Neuronal stem cell (in vitro differentiated cells): ENCODE measurements at regions not wholly inside any gene's neighbourhood (a gene's known extent, or its start where the extent isn't known, plus 50 kb on each side); places are given as distances from the start of the nearest gene placed in this dataset.

Source experiments
- DNase-seq: peaks from one replicate; pipeline ENCODE4 v3.0.0-alpha.2; 2013; ENCODE audit warnings: low spot score
- H2AFZ ChIP-seq: one replicate; pipeline ENCODE4 v1.6.1; 2013; ENCODE audit warnings: mild to moderate bottlenecking, low read length, inconsistent platforms
- H2AK5ac ChIP-seq: 2 replicates; pipeline ENCODE4 v1.6.1; 2013; ENCODE audit warnings: low read depth, mild to moderate bottlenecking, inconsistent platforms, low read length, moderate library complexity, mixed read lengths
- H2BK120ac ChIP-seq: 2 replicates; pipeline ENCODE4 v1.6.1; 2013; ENCODE audit warnings: low read depth, mild to moderate bottlenecking, inconsistent platforms, low read length, moderate library complexity, mixed read lengths
- H2BK12ac ChIP-seq: one replicate; pipeline ENCODE4 v1.6.1; 2013; ENCODE audit warnings: low read length, inconsistent platforms
- H2BK15ac ChIP-seq: 2 replicates; pipeline ENCODE4 v1.6.1; 2013; ENCODE audit warnings: mild to moderate bottlenecking, low read length, inconsistent platforms, mixed read lengths
- H2BK5ac ChIP-seq: one replicate; pipeline ENCODE4 v1.6.1; 2013; ENCODE audit warnings: inconsistent platforms, mild to moderate bottlenecking, low read length, moderate library complexity
- H3K14ac ChIP-seq: one replicate; pipeline ENCODE4 v1.6.1; 2013; ENCODE audit warnings: low read length, inconsistent platforms
- H3K18ac ChIP-seq: 2 replicates; pipeline ENCODE4 v1.6.1; 2013; ENCODE audit warnings: low read length, inconsistent platforms
- H3K23ac ChIP-seq: 2 replicates; pipeline ENCODE4 v1.6.1; 2013; ENCODE audit warnings: low read depth, mild to moderate bottlenecking, mixed read lengths, low read length, inconsistent platforms; ENCODE audit not compliant: poor library complexity
- H3K27ac ChIP-seq: replicated peaks from 3 replicates; pipeline ENCODE4 v1.5.1; 2013; ENCODE audit warnings: low read length, inconsistent platforms
- H3K27me3 ChIP-seq, 3 experiments: 2 replicates each; pipeline ENCODE4 v1.6.1; 2013; ENCODE audit warnings: low read length in 3 of 3, mild to moderate bottlenecking in 2 of 3, inconsistent platforms in 1 of 3, low read depth in 1 of 3, mixed read lengths in 1 of 3, moderate library complexity in 1 of 3; ENCODE audit not compliant: control insufficient read depth in 3 of 3, insufficient read depth in 3 of 3
- H3K36me3 ChIP-seq, 2 donors: replicated peaks in 1 of 2; 2 replicates each; pipeline ENCODE4 v1.6.1; 2013; ENCODE audit warnings: low read length in 2 of 2; ENCODE audit not compliant: control insufficient read depth in 2 of 2, insufficient read depth in 2 of 2
- H3K4ac ChIP-seq: 2 replicates; pipeline ENCODE4 v1.6.1; 2013; ENCODE audit warnings: inconsistent platforms, mild to moderate bottlenecking, low read length, moderate library complexity
- H3K4me1 ChIP-seq, 2 donors: 1 replicate in 1 of 2; 2 replicates in 1 of 2; pipeline ENCODE4 v1.6.1; 2013; ENCODE audit warnings: low read length in 2 of 2, low read depth in 1 of 2; ENCODE audit not compliant: control insufficient read depth in 2 of 2, insufficient read depth in 1 of 2
- H3K4me2 ChIP-seq: one replicate; pipeline ENCODE4 v1.6.1; 2013; ENCODE audit warnings: mild to moderate bottlenecking, low read length, inconsistent platforms; ENCODE audit not compliant: insufficient read depth, poor library complexity, severe bottlenecking
- H3K4me3 ChIP-seq, 2 donors: 2 replicates each; pipeline ENCODE4 v1.5.1; 2013; ENCODE audit warnings: low read length in 2 of 2, mild to moderate bottlenecking in 2 of 2, inconsistent platforms in 1 of 2, moderate library complexity in 1 of 2
- H3K79me1 ChIP-seq: one replicate; pipeline ENCODE4 v1.6.1; 2013; ENCODE audit warnings: low read depth, mild to moderate bottlenecking, inconsistent platforms, low read length, moderate library complexity
- H3K9ac ChIP-seq: one replicate; pipeline ENCODE4 v1.6.1; 2013; ENCODE audit warnings: mild to moderate bottlenecking, low read depth, low read length, inconsistent platforms; ENCODE audit not compliant: poor library complexity
- H3K9me3 ChIP-seq, 2 donors: replicated peaks in 1 of 2; 2 replicates each; pipeline versions ENCODE3 to v1.6.1; 2013; ENCODE audit warnings: low read length in 2 of 2, mild to moderate bottlenecking in 2 of 2, inconsistent platforms in 1 of 2, low read depth in 1 of 2, mixed read lengths in 1 of 2, moderate library complexity in 1 of 2; ENCODE audit not compliant: control insufficient read depth in 2 of 2, insufficient read depth in 1 of 2
- H4K8ac ChIP-seq: one replicate; pipeline ENCODE4 v1.6.1; 2013; ENCODE audit warnings: low read depth, mild to moderate bottlenecking, inconsistent platforms, low read length, moderate library complexity
- H4K91ac ChIP-seq: one replicate; pipeline ENCODE4 v1.6.1; 2013; ENCODE audit warnings: low read length, low read depth, mild to moderate bottlenecking, inconsistent platforms; ENCODE audit not compliant: poor library complexity
- WGBS, 2 donors: extraction: QIAGEN DNeasy Blood & Tissue Kit; methylation state at CpG; one replicate each; pipeline ENCODE4 v1.1.7; 2013; ENCODE audit warnings: missing lambda C conversion rate in 2 of 2, mixed read lengths in 1 of 2; ENCODE audit not compliant: insufficient read length in 2 of 2, insufficient replicate concordance in 1 of 2; ENCODE audit errors: extremely low coverage in 2 of 2; 5-methylcytosine and 5-hydroxymethylcytosine counted together

GRCh38 chr2:239820836-239821693 is 204.1 kb downstream of the NDUFA10 start:
- H3K27me3 ChIP-seq: no peaks in the 10 kb centered on the region
- no peak overlapping the region for H2BK12ac ChIP-seq
- no peak overlapping the region for H4K8ac ChIP-seq
- H3K79me1 ChIP-seq: no peaks in the 10 kb centered on the region
- no peak overlapping the region for H2BK15ac ChIP-seq
- H3K4me2 ChIP-seq: no peak overlapping the region
- no peaks in the 10 kb centered on the region for H3K36me3 ChIP-seq
- peaks cover 0 to 8% of the 10 kb centered on the region in 2 donors for H3K4me1 ChIP-seq
- H2AFZ ChIP-seq: no peak overlapping the region
- WGBS, 2 donors: no CpG with 5 or more reads among the region's 16 CpGs
- H3K4me3 ChIP-seq: no peak overlapping the region
- no peak overlapping the region for H3K14ac ChIP-seq
- no peak overlapping the region for H2BK5ac ChIP-seq
- peak overlapping the region; percentile 46 for H3K9ac ChIP-seq
- no peak overlapping the region for H3K27ac ChIP-seq
- H3K18ac ChIP-seq: peak overlapping the region; percentile 54
- H3K9me3 ChIP-seq: peaks cover 0 to 2% of the 10 kb centered on the region in 2 donors
- peak overlapping the region; percentile 13 for H2AK5ac ChIP-seq
- H3K4ac ChIP-seq: no peak overlapping the region
- no peak overlapping the region for H2BK120ac ChIP-seq
- peak overlapping the region; percentile 23 for H3K23ac ChIP-seq
- DNase-seq: no peak
- H4K91ac ChIP-seq: no peak overlapping the region

- no CpG with 5 or more reads among the region's 17 CpGs for WGBS, 2 donors
- H3K14ac ChIP-seq: no peak overlapping the region
- H2BK15ac ChIP-seq: no peak overlapping the region
- no peak overlapping the region for H3K4me2 ChIP-seq
- H3K79me1 ChIP-seq: no peaks in the 10 kb centered on the region
- no peak overlapping the region for H3K9ac ChIP-seq
- no peaks in the 10 kb centered on the region for H3K27me3 ChIP-seq
- H2BK5ac ChIP-seq: no peak overlapping the region
- H3K36me3 ChIP-seq: no peaks in the 10 kb centered on the region
- H3K27ac ChIP-seq: no peak overlapping the region
- no peaks in the 10 kb centered on the region for H3K9me3 ChIP-seq
- H2BK120ac ChIP-seq: no peak overlapping the region
- H2BK12ac ChIP-seq: no peak overlapping the region
- no peak for DNase-seq
- no peak overlapping the region for H3K4ac ChIP-seq
- H4K8ac ChIP-seq: no peak overlapping the region
- H4K91ac ChIP-seq: no peak overlapping the region
- H2AK5ac ChIP-seq: no peak overlapping the region
- no peak overlapping the region for H3K18ac ChIP-seq
- no peak overlapping the region for H3K23ac ChIP-seq
- no peak overlapping the region for H3K4me3 ChIP-seq
- H2AFZ ChIP-seq: no peak overlapping the region
- peaks cover 0 to 8% of the 10 kb centered on the region in 2 donors for H3K4me1 ChIP-seq
Observed at GRCh38 chr2:239819974-239820555, 205.1 kb downstream of the NDUFA10 start.

GRCh38 chr2:239819091-239819973 is 205.8 kb downstream of the NDUFA10 start:
- peak overlapping the region; percentile 70 for H3K18ac ChIP-seq
- no peaks in the 10 kb centered on the region for H3K9me3 ChIP-seq
- peaks cover 0 to 4% of the 10 kb centered on the region in 2 donors for H3K4me1 ChIP-seq
- H2AK5ac ChIP-seq: peak overlapping the region; percentile 15
- H4K91ac ChIP-seq: no peak overlapping the region
- no peak overlapping the region for H3K9ac ChIP-seq
- H3K4ac ChIP-seq: no peak overlapping the region
- no peak overlapping the region for H3K4me3 ChIP-seq
- no peak for DNase-seq
- H3K4me2 ChIP-seq: no peak overlapping the region
- no peak overlapping the region for H4K8ac ChIP-seq
- peak overlapping the region; percentile 66 for H3K14ac ChIP-seq
- H3K36me3 ChIP-seq: no peaks in the 10 kb centered on the region
- no peak overlapping the region for H2BK120ac ChIP-seq
- no peaks in the 10 kb centered on the region for H3K79me1 ChIP-seq
- no peak overlapping the region for H2BK5ac ChIP-seq
- no peak overlapping the region for H2AFZ ChIP-seq
- no peak overlapping the region for H3K23ac ChIP-seq
- H3K27ac ChIP-seq: no peak overlapping the region
- no CpG with 5 or more reads among the region's 17 CpGs for WGBS, 2 donors
- H2BK12ac ChIP-seq: no peak overlapping the region
- H3K27me3 ChIP-seq: no peaks in the 10 kb centered on the region
- no peak overlapping the region for H2BK15ac ChIP-seq
